Thyroid gland (tissue), 4 donors: ENCODE measurements at regions not wholly inside any gene's neighbourhood (a gene's known extent, or its start where the extent isn't known, plus 50 kb on each side); places are given as distances from the start of the nearest gene placed in this dataset.

Experiments used
- DNase-seq, 2 donors: peaks; one replicate each; pipeline ENCODE4 v3.0.0-alpha.2; 2019
- H3K27ac ChIP-seq, 3 donors: fragments of 200-600 bp; sonication (generic); 1 replicate in 2 of 3; 2 replicates in 1 of 3; pipeline ENCODE4 v1.5.1; 2016 to 2019; ENCODE audit warnings: mild to moderate bottlenecking in 1 of 3, moderate library complexity in 1 of 3
- H3K27me3 ChIP-seq: fragments of 200-600 bp; sonication (generic); one replicate; pipeline ENCODE4 v1.5.1; 2019
- H3K36me3 ChIP-seq, 2 donors: fragments of 200-600 bp; sonication (generic); one replicate each; pipeline ENCODE4 v1.5.1; 2016 to 2019
- H3K4me1 ChIP-seq, 2 donors: fragments of 200-600 bp; sonication (generic); one replicate each; pipeline ENCODE4 v1.5.1; 2017 to 2019
- H3K4me3 ChIP-seq, 3 donors: fragments of 200-600 bp; sonication (generic); replicated peaks in 1 of 3; 1 replicate in 2 of 3; 2 replicates in 1 of 3; pipeline ENCODE4 v1.5.1; 2016; ENCODE audit warnings: mild to moderate bottlenecking in 1 of 3
- H3K9me3 ChIP-seq: fragments of 200-600 bp; sonication (generic); one replicate; pipeline ENCODE4 v1.5.1; 2017
- POLR2A ChIP-seq, 2 donors: fragments of 450-650 bp; IDR thresholded peaks; one replicate each; pipeline ENCODE4 v1.6.1; 2017; ENCODE audit warnings: antibody characterized with exemption in 2 of 2, mild to moderate bottlenecking in 2 of 2, moderate library complexity in 1 of 2
- WGBS, 2 donors: methylation state at CpG; one replicate each; pipeline ENCODE4 v1.1.5; 2017; 5-methylcytosine and 5-hydroxymethylcytosine counted together
- intact Hi-C: fragments of 100-400 bp; cut with DNase I; formaldehyde crosslinking; loops from one replicate; pipeline ENCODE4 v1.15.1; 2023
- TF ChIP-seq, protein P1 (sequence below), 6 experiments: fragments of 200-600 bp in 3 of 6; fragments of 450-650 bp in 3 of 6; sonication (generic) in 3 of 6; IDR thresholded peaks; one replicate each; pipeline ENCODE4 v1.5.1; 2016 to 2019; ENCODE audit warnings: antibody characterized with exemption in 6 of 6, mild to moderate bottlenecking in 2 of 6, inconsistent platforms in 1 of 6, moderate library complexity in 1 of 6

DNA sequence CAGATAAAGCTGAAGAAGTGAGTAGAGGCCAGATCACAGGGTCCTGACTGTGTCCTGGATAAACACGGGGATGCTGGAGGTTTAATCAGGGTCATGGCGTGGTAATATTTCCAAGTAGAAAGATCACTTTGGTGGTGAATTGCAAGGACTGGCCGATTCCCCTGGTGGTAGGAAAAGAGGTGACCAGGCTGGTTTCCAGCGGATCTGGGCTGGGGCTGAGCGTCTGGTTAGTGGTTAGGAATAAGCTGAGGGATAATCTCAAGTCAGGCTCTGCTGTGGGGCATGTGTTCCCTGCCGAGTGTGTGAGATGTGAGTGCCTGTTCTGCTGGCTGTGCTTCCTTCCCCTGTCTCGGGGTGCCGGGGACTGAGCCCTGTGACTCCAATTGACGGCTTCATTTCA lies 484.0 kb downstream of the TSN start:
- Histone ChIP-seq H3K4me3 (no peak overlapping the region), H3K9me3 (no peaks in the 10 kb centered on the region), H3K27ac (no peak overlapping the region), H3K27me3 (no peaks in the 10 kb centered on the region), H3K4me1 (no peaks in the 10 kb centered on the region), H3K36me3 (no peaks in the 10 kb centered on the region)
- TF ChIP-seq, protein P1, sequence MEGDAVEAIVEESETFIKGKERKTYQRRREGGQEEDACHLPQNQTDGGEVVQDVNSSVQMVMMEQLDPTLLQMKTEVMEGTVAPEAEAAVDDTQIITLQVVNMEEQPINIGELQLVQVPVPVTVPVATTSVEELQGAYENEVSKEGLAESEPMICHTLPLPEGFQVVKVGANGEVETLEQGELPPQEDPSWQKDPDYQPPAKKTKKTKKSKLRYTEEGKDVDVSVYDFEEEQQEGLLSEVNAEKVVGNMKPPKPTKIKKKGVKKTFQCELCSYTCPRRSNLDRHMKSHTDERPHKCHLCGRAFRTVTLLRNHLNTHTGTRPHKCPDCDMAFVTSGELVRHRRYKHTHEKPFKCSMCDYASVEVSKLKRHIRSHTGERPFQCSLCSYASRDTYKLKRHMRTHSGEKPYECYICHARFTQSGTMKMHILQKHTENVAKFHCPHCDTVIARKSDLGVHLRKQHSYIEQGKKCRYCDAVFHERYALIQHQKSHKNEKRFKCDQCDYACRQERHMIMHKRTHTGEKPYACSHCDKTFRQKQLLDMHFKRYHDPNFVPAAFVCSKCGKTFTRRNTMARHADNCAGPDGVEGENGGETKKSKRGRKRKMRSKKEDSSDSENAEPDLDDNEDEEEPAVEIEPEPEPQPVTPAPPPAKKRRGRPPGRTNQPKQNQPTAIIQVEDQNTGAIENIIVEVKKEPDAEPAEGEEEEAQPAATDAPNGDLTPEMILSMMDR (IDR thresholded peaks at IDR 0.05), result no peak
- TF ChIP-seq POLR2A (IDR thresholded peaks at IDR 0.05), result no peak
- 63 to 70% methylated on average over 9 of the region's 9 CpGs for WGBS, 2 donors
- DNase-seq, result no peak
- intact Hi-C loops, result no loop called here

DNA sequence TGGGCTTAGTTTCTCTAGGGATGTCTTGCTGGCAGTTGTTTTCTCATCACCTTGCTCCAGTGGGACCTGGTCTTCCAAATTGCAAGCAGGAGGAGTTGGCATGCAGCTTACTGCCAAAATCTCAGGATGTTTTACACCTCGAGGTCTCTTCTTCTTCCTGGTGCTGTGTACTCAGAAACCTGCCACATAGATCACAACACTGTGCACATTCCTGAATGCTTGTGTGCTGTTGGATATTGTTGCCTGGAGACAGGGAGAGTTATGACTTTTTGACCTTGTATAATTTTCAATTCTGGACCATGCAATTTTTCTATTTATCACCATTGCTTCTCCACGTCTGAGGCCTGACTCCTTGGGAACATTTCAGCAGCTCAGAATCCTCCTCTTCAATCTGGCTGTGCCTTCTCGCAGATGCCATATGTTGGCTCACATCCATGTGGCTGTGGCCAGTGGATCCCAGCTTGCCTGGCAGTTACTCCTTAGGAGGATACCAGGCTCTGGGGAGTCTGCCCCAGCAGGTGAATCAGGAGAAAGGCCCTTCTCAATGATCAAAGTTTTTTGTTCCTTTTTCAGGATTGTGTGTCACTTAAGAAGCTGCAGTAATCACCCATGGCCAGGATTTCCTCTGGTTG lies 489.3 kb downstream of the TSN start:
- 63 to 72% methylated on average over 3 of the region's 3 CpGs for WGBS, 2 donors
- H3K9me3 ChIP-seq, result no peaks in the 10 kb centered on the region
- no peak overlapping the region for H3K4me3 ChIP-seq
- no peaks in the 10 kb centered on the region for H3K27me3 ChIP-seq
- intact Hi-C loops, result no loop called here
- H3K4me1 ChIP-seq, result no peaks in the 10 kb centered on the region
- H3K36me3 ChIP-seq, result no peaks in the 10 kb centered on the region
- no peak overlapping the region for H3K27ac ChIP-seq
- TF ChIP-seq POLR2A (IDR thresholded peaks at IDR 0.05), result no peak
- DNase-seq, result no peak

DNA sequence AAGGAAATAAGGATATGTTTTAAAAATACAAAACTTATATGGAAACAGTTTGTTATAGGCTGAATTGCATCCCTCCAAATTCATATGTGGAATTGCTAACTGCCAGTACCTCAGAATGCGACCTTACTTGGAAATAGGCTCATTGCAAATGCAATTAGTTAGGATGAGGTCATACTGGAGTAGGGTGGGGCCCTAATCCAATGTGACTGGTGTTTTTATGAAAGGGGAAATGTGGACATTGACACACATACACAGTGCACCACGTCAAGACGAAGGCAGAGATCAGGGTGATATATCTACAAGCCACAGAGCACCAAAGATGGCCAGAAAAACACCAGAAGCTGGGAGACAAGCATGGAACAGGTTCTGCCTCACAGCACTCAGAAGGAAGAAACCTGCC lies 494.2 kb downstream of the TSN start:
- WGBS, 2 donors, result 80 to 82% methylated on average over 3 of the region's 3 CpGs
- intact Hi-C loops, result no loop called here

DNA sequence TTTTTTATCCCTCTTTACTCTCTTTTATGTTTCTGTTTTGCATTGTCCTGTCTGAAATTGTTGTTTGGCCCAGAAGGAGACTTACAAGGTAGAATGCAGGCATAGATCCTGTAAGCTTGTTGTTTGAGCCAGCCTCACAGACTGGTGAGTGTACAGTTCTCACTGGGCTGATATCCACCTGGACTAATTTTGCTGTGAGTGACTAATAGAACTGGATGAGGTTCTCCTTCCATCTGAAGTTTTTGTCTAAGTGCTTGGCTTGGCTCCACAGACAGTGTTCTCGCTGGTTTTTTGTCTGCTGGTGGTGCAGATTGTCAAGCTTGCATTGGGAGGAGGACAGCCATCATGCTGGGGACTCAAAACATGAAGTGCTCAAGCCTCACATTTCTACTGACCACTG lies 495.7 kb downstream of the TSN start:
- H3K36me3 ChIP-seq, result no peaks in the 10 kb centered on the region
- intact Hi-C loops, result no loop called here
- no peaks in the 10 kb centered on the region for H3K9me3 ChIP-seq
- H3K4me1 ChIP-seq, result no peaks in the 10 kb centered on the region
- no peak overlapping the region for H3K27ac ChIP-seq
- no peak for TF ChIP-seq POLR2A (IDR thresholded peaks at IDR 0.05)
- TF ChIP-seq, protein P1 (IDR thresholded peaks at IDR 0.05), result no peak
- no peaks in the 10 kb centered on the region for H3K27me3 ChIP-seq
- DNase-seq, result no peak
- H3K4me3 ChIP-seq, result no peak overlapping the region
- WGBS, 2 donors, result 50 to 74% methylated on average over 1 of the region's 1 CpG

More for the DNA sequence above, 494.2 kb downstream of the TSN start:
- Histone ChIP-seq H3K9me3 (no peaks in the 10 kb centered on the region), H3K27ac (no peak overlapping the region), H3K36me3 (no peaks in the 10 kb centered on the region), H3K4me3 (no peak overlapping the region), H3K4me1 (no peaks in the 10 kb centered on the region), H3K27me3 (no peaks in the 10 kb centered on the region)
- no peak for DNase-seq
- TF ChIP-seq, protein P1 (IDR thresholded peaks at IDR 0.05), result no peak
- TF ChIP-seq POLR2A (IDR thresholded peaks at IDR 0.05), result no peak

DNA sequence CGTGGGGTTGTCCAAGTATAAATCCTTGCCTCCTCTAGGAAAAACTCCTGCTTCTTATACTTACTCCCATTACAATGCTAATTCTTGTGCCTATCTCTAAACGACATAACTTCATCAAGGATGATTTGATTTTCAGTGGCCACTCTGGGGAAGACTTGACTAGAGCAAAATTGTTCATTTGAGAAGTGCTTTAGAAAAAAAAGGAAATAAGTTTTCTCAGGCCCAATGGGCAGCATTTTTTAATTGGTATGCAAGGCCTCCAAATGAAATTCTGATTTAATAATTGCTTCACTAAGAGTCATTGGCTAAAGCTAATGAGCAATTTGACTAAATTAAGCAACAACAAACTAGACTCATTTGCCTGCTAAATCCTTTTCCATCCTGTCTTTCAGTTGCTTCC lies 496.1 kb downstream of the TSN start:
- 52 to 64% methylated on average over 2 of the region's 2 CpGs for WGBS, 2 donors
- intact Hi-C loops, result no loop called here

More for the DNA sequence above, 496.1 kb downstream of the TSN start:
- Histone ChIP-seq H3K4me3 (no peak overlapping the region), H3K9me3 (no peaks in the 10 kb centered on the region), H3K27ac (no peak overlapping the region), H3K27me3 (no peaks in the 10 kb centered on the region), H3K4me1 (no peaks in the 10 kb centered on the region), H3K36me3 (no peaks in the 10 kb centered on the region)
- no peak for DNase-seq
- TF ChIP-seq, protein P1 (IDR thresholded peaks at IDR 0.05), result no peak
- TF ChIP-seq POLR2A (IDR thresholded peaks at IDR 0.05), result no peak
